Activated CD4-positive, alpha-beta T cell treated with anti-CD3 and anti-CD28 coated beads, Interleukin-2, amount 50 U/mL, for 1 hour (primary cell): ENCODE measurements at regions not wholly inside any gene's neighbourhood (a gene's known extent, or its start where the extent isn't known, plus 50 kb on each side); places are given as distances from the start of the nearest gene placed in this dataset.
"Not testable (repeated sequence)": the region's sequence is repeated elsewhere in the genome, so short reads cannot be mapped to it uniquely, and the experiment has no call there.

Source experiments
- DNase-seq: peaks from one replicate; pipeline ENCODE4 v3.0.0-alpha.2; 2020

DNA sequence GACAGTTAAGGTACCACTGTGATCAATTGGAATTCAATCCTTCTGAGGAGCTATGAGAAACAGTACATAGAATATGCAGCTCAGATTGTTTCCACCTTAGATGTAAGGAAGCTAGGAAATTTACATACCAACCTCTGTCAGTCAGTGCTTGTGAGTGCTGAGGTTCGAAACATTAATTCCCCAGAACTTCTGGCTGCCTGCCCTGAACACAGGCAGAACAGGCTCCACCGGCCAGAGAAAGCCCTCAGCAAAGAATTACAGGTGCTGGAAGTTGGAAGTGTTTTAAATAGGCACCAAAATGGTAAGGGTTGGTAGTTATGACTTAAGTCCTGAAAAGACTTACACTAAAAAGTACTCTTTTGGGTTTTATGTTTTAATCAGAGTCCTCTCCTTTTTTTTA, 651.8 kb downstream of the C4orf33 start:
- DNase-seq = no peak

DNA sequence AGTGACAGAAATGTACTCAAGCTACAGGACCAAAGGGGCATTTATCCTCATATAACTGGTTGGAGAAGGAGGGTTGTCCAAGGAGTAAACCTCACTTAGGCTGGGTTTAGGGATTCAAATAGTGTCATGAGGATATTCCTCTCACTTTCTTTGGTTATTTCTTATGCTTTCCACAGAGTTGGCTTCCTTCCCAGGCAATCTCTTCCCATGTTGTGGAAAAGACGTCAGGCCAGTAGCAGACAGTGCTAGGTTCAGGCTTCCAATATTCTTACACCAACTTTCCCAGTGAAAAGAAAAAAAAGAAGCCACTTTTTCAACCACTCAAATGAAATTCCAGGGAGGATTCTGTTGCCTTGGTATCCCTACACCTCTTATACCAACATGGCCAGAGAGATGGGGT, 653.0 kb downstream of the C4orf33 start:
- DNase-seq = no peak

DNA sequence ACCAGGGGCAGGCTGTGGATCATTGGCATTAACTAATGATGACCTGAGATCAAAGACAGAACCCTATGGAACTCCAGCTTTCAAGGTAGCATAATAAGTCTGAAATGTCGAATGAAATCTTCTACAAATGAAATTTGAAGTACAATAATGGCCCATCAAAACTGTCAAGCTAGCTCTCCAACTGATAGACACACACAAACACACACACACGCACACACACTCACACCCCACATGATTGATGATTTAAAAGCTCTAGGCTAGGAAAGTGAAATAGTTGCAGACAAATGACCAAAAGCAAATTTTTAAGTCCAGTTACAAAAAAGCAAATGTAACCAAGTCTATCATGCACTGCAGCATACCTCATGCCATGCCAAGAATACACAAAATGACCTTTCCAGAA, 655.7 kb downstream of the C4orf33 start:
- DNase-seq = no peak

DNA sequence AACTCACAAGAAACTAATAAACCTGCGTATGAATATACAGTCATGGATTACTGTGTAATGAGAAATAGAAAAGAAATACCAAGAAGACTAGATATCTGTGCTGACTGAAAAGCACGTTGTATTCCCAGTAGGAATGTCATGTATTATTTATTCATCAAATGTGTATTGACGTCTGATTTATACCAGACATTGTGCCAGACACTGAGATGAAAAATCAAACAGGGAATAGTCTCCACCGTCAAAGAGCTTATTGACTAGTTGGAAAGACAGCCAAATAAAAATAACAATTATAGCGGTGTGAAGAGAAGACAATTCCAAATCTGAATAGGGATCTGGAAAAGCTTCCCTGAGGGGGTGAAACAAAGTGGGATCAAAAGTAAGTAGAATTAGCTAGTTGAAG, 687.6 kb downstream of the C4orf33 start:
- DNase-seq = no peak

DNA sequence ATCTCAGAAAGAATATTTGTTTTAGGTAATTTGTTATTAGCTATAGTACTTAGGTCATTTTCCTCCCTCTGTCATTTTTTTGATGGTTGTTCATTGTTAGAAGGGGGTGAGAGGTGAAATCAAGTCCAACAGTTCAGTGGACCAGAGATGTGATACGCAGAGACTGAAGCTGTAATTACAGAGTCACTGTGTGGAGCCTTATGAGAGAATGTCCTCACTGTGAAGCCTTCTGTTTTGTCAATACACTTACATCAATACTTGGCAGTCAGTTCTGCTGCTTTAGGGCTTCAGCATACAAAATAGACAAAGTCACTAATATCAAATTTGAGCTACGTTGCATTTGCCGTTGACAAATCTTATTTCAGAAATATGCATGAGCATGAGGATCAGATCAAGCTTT, 692.5 kb downstream of the C4orf33 start:
- DNase-seq = no peak

DNA sequence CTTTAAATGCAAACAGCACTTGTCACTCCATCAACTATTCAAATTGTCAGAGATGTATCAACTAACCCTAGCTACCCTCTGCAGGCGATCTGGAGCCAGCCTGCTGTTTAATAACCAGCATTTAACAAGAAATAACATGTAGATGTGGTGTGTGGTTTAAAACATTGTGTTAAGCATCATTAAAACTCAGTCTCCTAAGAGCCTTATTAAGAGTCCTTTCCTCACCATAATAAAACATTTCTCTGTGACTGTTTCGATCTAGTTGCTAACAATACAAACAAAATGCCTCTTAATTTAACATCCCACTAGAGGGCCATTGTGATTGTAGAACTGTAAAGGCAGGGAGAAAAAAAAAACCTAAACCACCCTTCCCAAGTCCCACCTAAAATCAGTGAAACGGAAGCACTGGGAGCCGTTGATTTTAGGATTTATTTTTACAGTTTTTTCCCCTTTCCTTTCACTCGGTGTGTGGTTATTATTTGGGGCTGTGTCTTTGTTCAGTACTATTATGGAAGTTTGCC, 708.6 kb downstream of the C4orf33 start:
- no peak for DNase-seq

DNA sequence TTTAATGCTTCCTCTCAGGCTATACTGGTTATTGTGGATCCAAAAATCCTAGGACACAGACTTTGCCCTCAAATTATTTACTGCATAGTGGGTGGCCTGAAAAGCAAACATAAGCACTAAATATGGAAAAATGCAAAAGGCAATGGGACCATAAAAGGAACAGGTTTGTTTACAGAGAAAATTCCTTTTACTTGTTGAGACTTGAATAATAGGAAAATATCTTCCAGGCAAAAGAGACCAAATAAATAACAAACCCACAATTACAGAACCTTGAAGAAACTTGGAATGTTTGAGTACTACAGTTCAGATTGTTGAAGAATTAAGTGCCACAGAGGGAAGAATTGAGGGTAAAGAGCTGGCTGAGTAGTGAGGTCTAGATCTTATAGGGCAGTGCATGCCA, 711.0 kb downstream of the C4orf33 start:
- no peak for DNase-seq

DNA sequence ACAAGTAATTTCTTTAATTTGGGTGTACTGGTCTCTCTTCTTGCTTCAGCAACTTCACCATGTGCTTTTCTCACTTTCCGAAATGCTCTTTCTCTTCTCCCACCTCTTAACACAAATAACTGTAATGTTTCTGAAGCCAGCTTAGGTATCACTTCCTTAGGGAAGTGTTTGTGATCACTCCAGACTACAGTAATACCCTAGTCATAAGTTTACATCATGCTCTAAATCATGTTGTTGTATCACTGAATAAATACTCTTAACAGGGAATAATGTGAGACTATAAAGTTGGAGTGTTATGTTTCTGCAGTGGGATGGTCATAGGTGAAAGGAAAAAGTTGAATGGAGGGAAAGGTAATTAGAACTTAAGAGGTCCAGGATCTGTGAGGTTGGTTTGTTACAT, 712.3 kb downstream of the C4orf33 start:
- DNase-seq = no peak

DNA sequence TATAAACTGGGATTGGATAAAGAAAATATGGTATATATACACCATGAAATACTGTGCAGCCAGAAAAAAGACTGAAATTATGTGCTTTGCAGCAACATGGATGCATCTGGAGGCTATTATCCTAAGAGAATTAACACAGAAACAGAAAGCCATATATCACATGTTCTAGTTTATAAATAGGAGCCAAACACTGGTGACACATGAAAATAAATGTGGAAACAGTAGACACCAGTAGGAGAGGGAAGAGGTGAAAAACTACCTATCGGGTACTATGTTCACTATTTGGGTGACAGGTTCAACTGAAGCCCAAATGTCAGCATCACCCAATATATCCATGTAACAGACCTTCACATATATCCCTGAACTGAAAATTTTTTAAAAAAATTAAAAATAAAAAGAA, 725.1 kb downstream of the C4orf33 start:
- no peak for DNase-seq

DNA sequence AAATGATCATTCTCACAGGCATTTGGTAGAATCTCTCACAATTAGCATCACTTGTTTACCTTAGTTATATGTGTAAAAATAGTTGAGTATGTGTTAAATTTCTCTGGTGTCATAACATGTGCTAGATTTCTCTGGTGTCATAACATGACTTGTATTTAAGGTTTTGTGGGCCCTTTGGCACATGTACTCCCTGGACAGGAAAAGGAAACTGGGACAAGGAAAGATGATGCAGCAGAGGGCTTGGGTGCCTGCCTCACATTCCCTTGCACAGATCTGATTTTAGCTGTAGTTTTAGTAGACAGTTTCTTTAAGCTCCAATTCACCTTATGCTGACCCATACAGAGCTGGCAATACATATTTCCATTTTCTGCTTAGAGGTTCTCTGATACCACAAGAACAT, 726.0 kb downstream of the C4orf33 start:
- DNase-seq = no peak

DNA sequence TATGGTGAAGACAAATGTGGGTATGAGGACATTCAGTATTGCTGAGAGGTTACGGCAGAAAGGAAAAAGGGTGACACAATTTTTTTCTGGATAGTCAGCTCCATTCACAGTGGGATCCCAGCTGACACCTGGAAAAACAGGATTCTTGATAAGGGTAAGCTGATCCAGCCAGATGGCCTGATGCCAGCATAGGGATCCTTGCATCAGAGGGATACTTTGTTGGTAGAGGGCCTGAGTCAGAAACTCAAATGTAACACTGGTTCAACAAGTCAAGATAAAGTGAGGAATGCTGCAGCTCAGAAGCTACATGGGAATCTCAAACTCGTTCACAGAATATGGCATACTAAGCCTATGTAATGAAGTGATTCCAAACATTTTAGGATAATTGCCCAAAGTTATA, 726.7 kb downstream of the C4orf33 start:
- DNase-seq = no peak

DNA sequence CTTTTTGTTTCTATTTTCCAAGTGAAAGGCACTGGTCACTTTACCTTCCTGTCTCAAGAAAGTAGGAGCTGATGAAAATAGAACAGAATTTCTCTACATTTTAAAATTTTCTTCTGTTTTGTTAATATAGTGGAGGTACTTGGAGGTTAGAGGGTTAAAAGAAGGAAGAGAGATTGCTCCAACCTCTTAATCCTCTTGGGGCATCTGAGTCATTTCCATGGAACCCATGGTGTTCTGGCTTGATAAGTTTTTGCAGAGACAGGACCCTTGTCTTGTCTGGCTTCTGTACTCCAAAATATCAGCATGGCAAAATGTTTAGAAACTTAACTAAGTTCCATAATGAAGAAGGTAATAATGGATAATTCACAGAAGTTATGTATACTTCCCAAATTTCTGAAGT, 727.2 kb downstream of the C4orf33 start:
- no peak for DNase-seq

DNA sequence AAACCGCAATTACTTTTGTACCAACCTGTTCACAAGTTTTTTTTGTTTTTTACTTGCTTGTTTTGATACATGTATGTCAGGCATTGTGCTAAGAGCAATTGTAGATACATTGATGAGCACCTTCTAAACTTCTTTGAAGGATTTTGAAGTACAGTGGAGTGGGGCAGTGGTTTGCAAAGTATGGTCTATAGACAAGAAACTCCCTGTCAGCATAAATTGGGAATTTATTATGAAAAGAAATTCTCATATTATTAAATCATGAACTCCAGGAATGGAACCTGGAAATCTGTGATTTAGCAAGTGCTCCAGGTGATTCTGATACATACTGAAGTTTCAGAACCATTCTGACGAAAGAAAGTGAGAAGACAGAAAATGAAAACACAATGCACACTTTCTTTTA, 733.4 kb downstream of the C4orf33 start:
- DNase-seq = no peak

DNA sequence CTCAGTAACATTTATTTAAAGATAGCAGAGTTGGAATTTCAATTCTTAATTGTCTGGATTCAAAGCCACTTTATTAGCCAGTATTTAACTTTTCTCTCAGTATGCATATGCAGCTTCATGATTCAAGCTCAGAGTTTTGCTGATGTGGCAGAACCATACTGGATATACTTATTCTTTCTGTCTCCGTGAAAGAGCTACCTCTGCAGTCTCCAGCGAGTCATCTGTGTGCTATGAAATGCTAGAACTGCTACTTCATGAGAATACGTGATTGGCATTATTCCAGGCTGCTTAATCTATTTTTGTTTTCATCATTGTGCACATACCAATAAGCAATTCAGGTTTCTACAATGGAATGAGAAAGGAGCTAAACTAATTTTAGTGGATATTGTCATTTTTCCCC, 743.7 kb downstream of the C4orf33 start:
- DNase-seq = no peak

DNA sequence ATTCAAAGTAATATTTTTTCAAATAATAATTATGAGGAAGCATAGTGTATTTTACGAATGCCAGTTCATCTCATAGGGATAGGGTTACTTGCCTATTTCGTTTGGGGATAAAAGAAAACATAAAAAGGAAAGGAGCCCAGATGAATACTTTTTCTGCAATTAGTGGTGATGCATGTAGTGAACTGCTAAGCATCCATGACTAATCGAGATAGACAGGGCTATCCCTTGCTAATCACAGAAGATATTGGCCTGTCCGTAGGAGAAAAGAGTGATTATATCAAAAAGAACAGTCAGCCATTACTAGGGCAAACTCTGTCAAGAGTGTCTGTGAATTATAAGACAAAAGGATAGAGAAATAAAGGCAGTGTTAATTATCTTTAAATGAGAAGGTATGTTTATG, 746.1 kb downstream of the C4orf33 start:
- no peak for DNase-seq

DNA sequence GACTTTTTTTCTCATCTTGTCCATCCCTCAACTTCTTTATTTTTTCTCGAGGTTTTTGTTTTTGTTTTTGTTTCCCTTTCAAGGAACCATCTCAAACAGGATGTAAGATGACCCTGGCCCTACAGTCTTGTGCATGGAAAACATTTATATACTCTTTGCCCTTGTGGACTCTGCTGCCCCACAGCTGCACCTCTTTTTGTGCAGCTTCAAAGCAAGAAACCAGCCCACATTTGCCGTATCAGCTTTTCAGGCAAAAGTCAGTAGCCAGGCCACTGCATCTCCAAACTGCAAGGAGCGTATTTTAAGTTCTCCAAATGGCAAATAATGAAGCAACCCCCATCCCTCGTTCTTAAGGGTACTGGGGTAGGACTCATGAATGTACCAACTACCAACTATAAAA, 756.5 kb downstream of the C4orf33 start:
- DNase-seq = no peak

DNA sequence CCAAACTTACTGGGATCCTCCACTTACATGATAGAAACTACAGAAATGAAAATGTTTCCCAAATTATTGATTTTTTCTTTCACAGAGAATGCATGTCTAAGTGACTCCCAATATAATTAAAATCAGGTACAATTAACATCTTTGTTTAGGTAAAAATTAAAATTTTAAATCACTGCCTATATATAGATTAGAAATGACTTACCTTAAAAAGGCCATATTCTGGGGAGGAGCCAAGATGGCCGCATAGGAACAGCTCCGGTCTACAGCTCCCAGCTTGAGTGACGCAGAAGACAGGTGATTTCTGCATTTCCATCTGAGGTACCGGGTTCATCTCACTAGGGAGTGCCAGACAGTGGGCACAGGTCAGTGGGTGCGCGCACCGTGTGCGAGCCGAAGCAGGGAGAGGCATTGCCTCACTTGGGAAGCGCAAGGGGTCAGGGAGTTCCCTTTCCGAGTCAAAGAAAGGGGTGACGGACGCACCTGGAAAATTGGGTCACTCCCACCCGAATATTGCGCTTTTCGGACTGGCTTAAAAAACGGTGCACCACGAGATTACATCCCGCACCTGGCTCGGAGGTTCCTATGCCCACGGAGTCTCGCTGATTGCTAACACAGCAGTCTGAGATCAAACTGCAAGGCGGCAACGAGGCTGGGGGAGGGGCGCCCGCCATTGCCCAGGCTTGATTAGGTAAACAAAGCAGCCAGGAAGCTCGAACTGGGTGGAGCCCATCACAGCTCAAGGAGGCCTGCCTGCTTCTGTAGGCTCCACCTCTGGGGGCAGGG, 757.9 kb downstream of the C4orf33 start:
- not testable (repeated sequence) for DNase-seq

DNA sequence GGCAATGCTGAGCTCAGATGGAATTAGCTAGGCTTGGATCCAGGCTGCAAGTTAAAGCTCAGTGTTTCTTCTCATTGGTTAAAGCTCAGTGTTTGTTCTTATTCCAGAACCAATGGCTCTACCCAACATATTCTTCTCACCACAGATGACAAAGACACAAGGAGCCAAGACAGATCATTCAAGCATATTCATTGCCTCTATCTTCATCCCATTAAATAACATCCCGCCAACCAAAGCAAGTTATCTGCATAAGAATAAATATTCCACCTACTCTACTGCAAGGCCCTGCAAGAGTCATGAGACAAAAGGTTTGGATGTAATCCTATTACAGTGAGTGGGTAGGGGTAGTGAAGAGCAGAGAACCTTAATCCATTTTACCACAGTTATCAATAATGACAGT, 766.5 kb downstream of the C4orf33 start:
- DNase-seq = no peak

DNA sequence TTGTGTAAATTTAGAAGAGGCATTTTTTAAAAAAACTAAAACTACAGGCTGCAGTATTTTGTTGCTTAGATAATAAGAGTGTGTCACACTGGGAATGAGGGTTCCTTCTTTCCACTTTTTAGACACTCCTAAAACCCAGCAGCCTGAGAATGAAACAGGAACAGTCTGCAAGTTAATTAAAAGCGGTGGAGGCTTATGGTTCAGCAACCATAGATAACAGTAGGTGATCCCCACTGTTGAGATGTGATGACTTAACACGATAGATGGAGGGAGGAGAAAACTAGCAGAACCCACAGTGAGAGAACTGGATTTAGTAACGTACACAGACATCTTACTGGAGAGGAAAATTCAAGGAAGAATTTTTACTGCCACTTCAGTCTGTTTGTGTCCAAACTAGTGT, 767.3 kb downstream of the C4orf33 start:
- DNase-seq = no peak

DNA sequence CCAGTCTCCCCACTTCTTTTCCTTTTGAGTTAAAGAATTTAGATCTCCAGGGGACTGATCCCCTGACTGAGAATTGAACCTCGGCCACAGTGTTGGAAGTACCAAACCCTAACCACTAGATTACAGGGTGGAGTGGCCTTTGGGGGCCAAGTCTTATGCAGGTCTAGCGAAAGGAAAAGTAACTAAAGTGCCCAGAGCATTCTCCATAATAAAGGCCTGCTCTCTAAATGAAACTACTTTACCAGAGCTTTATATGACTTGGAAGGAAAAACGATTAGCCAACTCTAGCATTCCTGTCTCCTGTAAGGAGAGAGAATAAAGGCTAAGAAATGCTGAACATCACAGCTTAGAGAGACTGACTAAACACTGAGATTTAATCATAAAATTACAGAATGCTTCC, 788.0 kb downstream of the C4orf33 start:
- DNase-seq = no peak

DNA sequence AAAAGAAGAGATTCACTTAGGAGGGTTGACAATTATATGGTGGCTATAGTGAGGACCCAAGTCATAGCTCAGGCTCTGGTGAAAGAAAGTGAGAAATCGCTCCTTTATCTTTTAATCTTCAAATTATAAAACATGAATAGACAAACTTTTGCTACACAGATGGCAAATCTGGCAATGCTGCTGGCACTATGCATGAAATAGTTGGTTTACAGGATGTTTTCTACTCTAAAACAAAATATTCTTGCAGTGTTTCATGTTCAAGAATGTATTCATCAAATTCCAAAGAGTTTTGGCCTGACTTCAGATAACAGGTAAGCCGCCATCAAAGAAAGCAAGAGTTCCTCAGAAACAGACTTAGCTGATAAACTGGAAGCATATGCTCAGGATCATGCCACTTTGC, 801.2 kb downstream of the C4orf33 start:
- no peak for DNase-seq

DNA sequence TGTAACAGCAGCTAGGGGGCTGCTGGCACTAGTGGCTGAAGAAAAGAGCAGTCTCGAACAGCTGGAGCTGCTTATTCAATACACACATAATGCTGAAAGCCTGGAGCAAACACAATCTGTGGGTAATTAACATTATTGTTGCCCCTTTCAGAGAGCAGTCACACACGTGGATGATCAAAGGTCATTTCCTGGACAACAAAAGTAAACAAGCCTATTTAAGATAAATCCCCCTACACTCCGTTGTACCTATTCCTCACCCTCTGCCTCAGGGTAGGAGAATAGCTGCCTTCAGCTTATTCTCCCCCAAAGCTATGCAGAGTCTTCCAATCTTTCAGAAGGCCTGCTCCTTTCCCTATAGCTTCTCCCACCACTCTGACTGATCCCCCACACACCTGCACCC, 803.9 kb downstream of the C4orf33 start:
- DNase-seq = no peak

DNA sequence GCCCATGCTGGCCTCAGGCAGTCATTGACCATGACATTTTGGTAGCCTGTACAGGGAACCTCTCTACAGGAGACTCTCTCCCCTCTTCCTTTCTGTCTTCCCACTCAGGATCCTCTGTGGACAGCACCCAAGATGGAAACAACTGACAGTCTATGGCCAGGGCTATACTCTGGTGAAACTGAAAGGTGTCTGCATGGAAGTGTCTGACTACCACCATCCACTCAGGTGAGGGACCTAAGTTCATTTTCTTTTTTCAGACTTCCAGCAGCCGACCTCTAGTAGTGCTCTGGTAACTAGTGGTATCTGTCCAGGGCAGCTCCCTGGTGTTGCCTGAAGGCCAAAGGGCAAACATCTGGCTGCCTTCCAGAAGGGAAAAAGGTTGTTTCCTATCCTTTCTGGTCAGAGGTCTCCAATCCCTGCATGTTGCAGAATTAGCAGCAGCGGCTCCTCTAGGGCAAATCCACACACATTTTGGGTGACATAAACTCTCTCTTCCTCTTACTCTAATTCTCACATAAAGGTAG, 804.5 kb downstream of the C4orf33 start:
- DNase-seq = no peak

DNA sequence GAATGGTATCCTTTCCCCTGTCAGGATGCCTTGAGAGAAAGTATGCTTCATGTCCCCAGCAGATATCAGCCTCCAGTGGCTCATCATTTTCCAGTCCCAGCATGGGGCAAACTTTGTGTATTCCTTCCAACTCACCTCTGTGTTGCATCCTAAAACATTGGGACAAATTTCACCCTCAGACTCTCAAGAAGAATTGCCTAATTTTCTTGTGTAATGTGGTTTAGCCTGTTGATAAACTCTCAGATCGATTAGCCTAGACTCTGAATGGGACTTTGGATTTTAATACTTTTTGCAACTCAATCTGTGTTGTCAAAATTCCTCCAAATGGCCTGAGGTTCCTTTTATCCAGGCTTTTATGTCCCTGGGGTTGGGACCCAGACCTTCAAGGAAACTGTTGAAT, 805.3 kb downstream of the C4orf33 start:
- no peak for DNase-seq

DNA sequence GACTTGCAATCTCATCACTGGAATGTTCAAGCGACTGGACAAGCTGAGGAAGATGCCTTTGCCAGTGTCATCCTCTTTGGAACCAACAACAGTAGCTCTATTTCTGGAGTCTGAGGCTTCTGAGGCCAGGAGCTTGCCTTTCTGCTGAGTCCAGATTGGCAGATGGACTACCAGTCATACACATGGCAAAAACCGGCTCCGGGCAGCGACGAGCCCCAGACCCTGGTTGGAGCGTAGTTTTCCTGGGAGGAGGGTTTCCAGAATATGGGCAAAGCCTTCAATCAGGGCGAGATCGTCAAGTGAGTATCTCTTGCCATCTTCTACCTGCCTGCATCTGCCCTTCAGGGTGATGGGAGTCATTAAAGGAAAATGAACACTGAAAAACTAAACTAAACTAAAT, 807.9 kb downstream of the C4orf33 start:
- no peak for DNase-seq
